Activated CD4-positive, alpha-beta T cell treated with anti-CD3 and anti-CD28 coated beads for 36 hours (primary cell): ENCODE measurements at regions not wholly inside any gene's neighbourhood (a gene's known extent, or its start where the extent isn't known, plus 50 kb on each side); places are given as distances from the start of the nearest gene placed in this dataset.

Source experiments
- ATAC-seq: fragments of 200-7000 bp; cut with Tn5 transposase; one replicate; pipeline ENCODE4 v1.10.0; 2021; ENCODE audit warnings: mild to moderate bottlenecking, moderate library complexity
- CTCF ChIA-PET: fragments of 350-600 bp; sonication (Branson Sonifier 250); formaldehyde crosslinking; loops from one replicate; lab custom pipeline; 2021; ENCODE audit warnings: antibody characterized with exemption; lab: Charles Lee
- POLR2A ChIA-PET: fragments of 350-600 bp; sonication (Branson Sonifier 250); formaldehyde crosslinking; loops from one replicate; lab custom pipeline; 2021; ENCODE audit warnings: antibody characterized with exemption, inconsistent platforms; lab: Charles Lee
- DNase-seq: peaks from one replicate; pipeline ENCODE4 v3.0.0-alpha.2; 2020
- H3K27ac Mint-ChIP-seq: one replicate; pipeline ENCODE4 v1.8.0; 2021; ENCODE audit warnings: mixed read lengths
- H3K27me3 Mint-ChIP-seq: one replicate; pipeline ENCODE4 v1.8.0; 2021; ENCODE audit warnings: mixed read lengths
- H3K36me3 Mint-ChIP-seq: one replicate; pipeline ENCODE4 v1.8.0; 2021; ENCODE audit warnings: low read depth, mixed read lengths
- H3K4me1 Mint-ChIP-seq: one replicate; pipeline ENCODE4 v1.8.0; 2021; ENCODE audit warnings: mixed read lengths
- H3K4me3 Mint-ChIP-seq: one replicate; pipeline ENCODE4 v1.8.0; 2021; ENCODE audit warnings: mild to moderate bottlenecking, moderate library complexity, mixed read lengths
- H3K9me3 Mint-ChIP-seq: one replicate; pipeline ENCODE4 v1.8.0; 2021; ENCODE audit warnings: low read depth, mixed read lengths
- intact Hi-C, 2 experiments: fragments of 100-400 bp; cut with DNase I in 1 of 2; cut with micrococcal nuclease in 1 of 2; formaldehyde crosslinking; loops; one replicate each; pipeline versions ENCODE4 v1.14.2 to v1.15.1; 2022 to 2024; cut with DNase I, micrococcal nuclease

DNA sequence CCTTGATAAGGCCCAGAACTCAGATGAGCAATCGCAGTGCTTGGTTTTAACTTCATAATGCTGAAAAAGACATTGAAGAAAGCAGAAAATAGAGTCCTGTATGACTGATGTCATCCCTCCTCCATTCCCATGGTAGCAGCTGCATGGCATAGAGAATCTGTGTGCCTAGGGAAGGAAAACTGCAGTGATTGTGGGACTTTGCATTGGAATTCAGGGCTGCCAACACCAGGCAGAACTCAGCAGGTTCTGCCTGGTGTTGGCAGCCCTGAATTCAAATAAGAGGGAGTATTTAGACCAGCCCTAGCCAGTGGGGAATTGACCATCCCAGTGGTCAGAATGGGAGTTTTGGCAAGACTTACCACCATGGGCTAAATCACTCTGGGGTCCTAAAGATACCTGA, 1016.0 kb downstream of the FAM181B start:
- DNase-seq, result no peak
- ChIA-PET POLR2A (no interaction called here), CTCF (no interaction called here)
- H3K27ac Mint-ChIP-seq, result no peak overlapping the region
- H3K27me3 Mint-ChIP-seq, result peaks cover 3% of the 10 kb centered on the region
- peaks cover 2% of the 10 kb centered on the region for H3K9me3 Mint-ChIP-seq
- no peak overlapping the region for H3K4me3 Mint-ChIP-seq
- ATAC-seq, result no peak
- intact Hi-C loops, result no loop called here
- H3K4me1 Mint-ChIP-seq, result no peaks in the 10 kb centered on the region
- no peaks in the 10 kb centered on the region for H3K36me3 Mint-ChIP-seq

DNA sequence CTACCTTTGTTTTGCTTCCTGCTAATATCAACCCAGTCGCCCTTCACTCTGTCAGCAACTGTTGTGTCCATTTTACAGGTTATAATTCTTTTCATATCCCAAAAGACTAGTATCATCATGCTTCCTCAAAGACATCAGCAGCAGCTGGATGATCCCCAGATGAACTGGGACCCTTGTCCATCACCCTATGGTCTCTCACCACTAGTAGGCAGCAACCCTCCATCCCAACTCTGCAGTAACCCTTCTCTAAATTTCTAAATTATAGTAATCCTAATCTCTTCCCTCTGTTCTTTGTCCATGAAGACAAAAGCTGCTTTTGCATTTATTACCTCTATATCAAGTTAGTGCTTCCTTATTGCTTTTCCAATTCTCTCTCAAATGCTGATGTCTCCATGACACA, 1025.8 kb downstream of the FAM181B start:
- H3K4me1 Mint-ChIP-seq, result no peaks in the 10 kb centered on the region
- H3K9me3 Mint-ChIP-seq, result peaks cover 2% of the 10 kb centered on the region
- ChIA-PET POLR2A (no interaction called here), CTCF (interaction anchor here (1.2 to 1.3 kb wide), 2 partner anchors 9 to 49 kb away, joined by 3 to 4 read pairs; no protein-coding TSS in a partner anchor)
- peaks cover 5% of the 10 kb centered on the region for H3K27me3 Mint-ChIP-seq
- intact Hi-C loops, result no loop called here
- no peaks in the 10 kb centered on the region for H3K36me3 Mint-ChIP-seq
- DNase-seq (no peak), ATAC-seq (no peak)
- no peak overlapping the region for H3K27ac Mint-ChIP-seq
- H3K4me3 Mint-ChIP-seq, result no peak overlapping the region

DNA sequence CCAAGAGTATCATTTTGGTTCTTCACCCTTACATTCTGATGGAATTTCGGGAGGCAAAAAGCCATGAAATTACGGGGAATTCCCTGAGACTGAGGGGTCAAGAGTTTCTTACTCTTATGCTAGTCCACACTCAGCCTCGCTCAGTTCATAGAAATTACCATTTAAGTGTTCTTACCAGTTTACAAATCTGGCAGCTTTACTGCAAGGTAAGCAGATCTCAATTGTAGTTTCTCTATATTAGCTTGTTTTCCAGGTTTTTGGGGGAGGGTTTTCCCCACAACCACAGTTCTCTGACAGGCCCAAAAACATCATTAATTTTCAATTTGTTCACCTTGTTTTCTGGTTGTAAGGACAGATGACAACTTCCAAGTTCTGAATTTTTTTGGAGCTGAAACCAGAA, 1028.4 kb downstream of the FAM181B start:
- peaks cover 10% of the 10 kb centered on the region for H3K9me3 Mint-ChIP-seq
- intact Hi-C loops, result no loop called here
- H3K36me3 Mint-ChIP-seq, result no peaks in the 10 kb centered on the region
- DNase-seq (no peak), ATAC-seq (no peak)
- no peaks in the 10 kb centered on the region for H3K4me1 Mint-ChIP-seq
- H3K27ac Mint-ChIP-seq, result no peak overlapping the region
- H3K4me3 Mint-ChIP-seq, result no peak overlapping the region
- H3K27me3 Mint-ChIP-seq, result peaks cover 3% of the 10 kb centered on the region
- POLR2A ChIA-PET, result no interaction called here
- CTCF ChIA-PET, result no interaction called here

DNA sequence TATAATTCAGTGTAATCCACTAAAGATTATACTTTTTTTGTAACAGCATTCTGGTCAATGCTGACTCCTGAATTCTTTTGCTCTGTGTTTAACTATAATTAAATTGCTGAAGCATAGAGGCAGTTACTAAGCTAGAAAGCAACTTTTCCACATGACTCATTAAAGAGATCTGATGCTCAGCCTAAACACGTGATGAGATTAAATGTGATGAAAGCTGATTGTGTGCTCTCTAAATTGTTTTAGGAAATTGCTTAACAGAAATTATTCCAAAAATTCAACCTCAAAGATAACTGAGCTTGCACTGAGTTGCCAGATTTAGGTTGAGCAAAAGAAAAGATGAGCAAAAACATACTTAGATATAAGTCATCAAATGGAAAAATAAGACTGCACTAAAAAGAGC, 1033.6 kb downstream of the FAM181B start:
- DNase-seq (no peak), ATAC-seq (no peak)
- Mint-ChIP-seq H3K4me1 (no peaks in the 10 kb centered on the region), H3K9me3 (peaks cover 27% of the 10 kb centered on the region), H3K27ac (no peak overlapping the region), H3K4me3 (no peak overlapping the region), H3K27me3 (no peaks in the 10 kb centered on the region), H3K36me3 (peaks cover 1% of the 10 kb centered on the region)
- CTCF ChIA-PET, result no interaction called here
- POLR2A ChIA-PET, result no interaction called here
- intact Hi-C loops, result no loop called here

DNA sequence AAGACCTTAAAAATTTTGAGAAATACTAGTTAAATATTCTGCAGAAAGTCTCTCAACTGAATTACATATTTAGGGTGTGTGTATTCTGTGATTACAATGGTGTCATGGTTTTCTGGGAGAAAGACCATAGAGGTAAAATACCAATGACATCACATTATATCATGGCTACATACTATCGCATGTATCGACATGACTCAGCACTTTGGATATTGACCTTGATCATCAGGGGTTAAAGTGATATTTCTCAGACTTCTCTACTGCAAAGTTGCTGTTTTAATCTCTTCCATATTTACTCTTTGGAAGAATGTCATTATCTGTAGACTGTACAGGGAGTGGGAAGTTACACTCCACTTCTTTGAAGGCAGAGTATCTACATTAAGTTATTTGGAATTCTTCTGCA, 1046.6 kb downstream of the FAM181B start:
- DNase-seq, result no peak
- POLR2A ChIA-PET, result interaction anchor here (0.7 kb wide), 1 partner anchor 73 kb away, joined by 4 read pairs; no protein-coding TSS in a partner anchor
- Mint-ChIP-seq H3K9me3 (no peaks in the 10 kb centered on the region), H3K4me3 (no peak overlapping the region), H3K27me3 (no peaks in the 10 kb centered on the region), H3K36me3 (no peaks in the 10 kb centered on the region), H3K27ac (no peak overlapping the region), H3K4me1 (no peaks in the 10 kb centered on the region)
- no peak for ATAC-seq
- CTCF ChIA-PET, result no interaction called here
- intact Hi-C loops, result no loop called here

DNA sequence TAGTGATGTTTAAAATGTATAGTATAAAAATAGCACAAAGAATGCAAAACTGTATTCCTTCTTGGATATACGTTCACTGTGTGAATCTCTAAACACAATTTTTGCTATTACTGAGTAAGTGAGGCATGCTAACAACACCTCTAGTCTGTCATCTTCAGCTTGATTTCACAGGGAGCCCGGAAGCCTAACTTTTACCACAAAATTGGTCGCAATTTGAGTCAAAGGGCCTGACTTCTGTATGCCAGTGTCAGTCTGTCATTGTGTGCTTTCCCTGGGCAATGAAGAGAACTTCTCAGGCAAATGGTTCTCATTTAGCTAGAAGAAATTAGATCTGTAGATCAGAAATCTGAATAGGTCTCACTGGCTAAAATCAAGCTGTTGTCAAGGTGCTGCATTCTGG, 1059.5 kb downstream of the FAM181B start:
- intact Hi-C loops, result no loop called here
- peak; percentile 79 for ATAC-seq
- no peak overlapping the region for H3K4me3 Mint-ChIP-seq
- H3K9me3 Mint-ChIP-seq, result no peaks in the 10 kb centered on the region
- no peak overlapping the region for H3K27ac Mint-ChIP-seq
- peak; percentile 18 for DNase-seq
- ChIA-PET CTCF (no interaction called here), POLR2A (no interaction called here)
- H3K36me3 Mint-ChIP-seq, result no peaks in the 10 kb centered on the region
- H3K4me1 Mint-ChIP-seq, result no peaks in the 10 kb centered on the region
- H3K27me3 Mint-ChIP-seq, result no peaks in the 10 kb centered on the region

DNA sequence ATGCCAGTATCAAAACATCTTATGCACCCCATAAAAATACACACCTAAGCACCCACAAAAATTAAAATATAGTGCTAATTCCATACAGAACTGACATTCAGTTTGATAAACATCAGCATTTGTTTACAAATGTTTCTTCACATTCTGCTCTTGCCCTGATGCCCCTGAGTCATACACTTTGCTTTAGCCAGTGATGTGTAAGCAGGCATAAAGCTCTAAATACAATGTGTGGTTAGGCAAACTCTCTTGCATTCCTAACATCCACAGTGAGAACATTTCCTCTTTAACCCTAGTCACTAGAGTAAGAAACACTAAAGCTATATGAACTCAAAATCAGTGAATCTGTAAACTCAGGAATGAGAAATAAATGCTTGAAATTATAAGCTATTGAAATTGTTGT, 1060.7 kb downstream of the FAM181B start:
- ATAC-seq, result no peak
- H3K36me3 Mint-ChIP-seq, result no peaks in the 10 kb centered on the region
- H3K4me3 Mint-ChIP-seq, result no peak overlapping the region
- no peak overlapping the region for H3K27ac Mint-ChIP-seq
- no peaks in the 10 kb centered on the region for H3K9me3 Mint-ChIP-seq
- no peak for DNase-seq
- CTCF ChIA-PET, result no interaction called here
- POLR2A ChIA-PET, result no interaction called here
- no peaks in the 10 kb centered on the region for H3K27me3 Mint-ChIP-seq
- no peaks in the 10 kb centered on the region for H3K4me1 Mint-ChIP-seq
- intact Hi-C loops, result no loop called here

DNA sequence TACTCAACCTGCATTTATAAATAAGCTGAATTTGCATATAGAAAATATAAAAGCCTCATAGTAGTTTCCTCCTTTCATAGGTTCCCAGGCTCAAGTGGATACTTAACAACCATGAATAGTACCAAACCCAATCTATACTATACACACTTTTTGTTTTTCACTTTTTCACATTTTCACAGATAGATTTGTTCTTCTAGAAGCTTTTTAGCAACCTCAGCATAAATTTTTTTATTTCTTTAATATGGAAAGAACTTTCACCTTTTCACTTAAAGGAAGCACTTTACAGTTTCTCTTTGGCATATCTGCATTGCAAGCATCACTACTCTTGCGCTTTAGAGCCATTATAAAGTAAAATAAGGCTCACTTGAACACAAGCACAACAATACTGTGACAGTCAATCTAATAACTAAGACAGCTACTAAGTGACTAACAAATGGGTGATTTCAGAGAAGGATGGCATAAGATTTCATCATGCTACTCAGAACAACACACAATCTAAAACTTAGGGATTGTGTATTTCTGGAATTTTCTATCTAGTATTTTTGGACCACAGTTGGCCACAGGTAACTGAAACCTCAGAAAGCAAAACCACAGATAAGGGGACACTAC, 1063.6 kb downstream of the FAM181B start:
- CTCF ChIA-PET, result interaction anchor here (0.5 kb wide), 1 partner anchor 976 kb away, joined by 3 read pairs; no protein-coding TSS in a partner anchor
- no peaks in the 10 kb centered on the region for H3K9me3 Mint-ChIP-seq

DNA sequence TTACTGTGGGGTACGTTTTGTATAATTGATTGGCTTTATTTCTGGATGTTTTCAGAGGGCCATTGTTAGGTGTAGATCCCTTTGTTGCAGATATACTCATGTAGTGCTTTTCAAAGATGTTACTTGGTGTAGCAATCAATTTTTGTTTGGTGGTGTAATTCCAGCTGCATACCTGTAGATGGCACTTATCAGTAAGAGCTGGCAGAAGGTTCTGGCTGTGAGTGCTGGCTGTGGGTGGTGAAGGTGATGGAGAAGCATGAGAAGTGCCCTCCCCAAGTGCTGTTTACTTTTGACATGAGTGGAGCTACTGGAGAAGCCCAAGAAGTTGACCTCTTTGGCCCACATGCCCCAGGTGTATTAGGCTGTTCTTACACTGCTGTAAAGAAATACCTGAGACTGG, 1074.9 kb downstream of the FAM181B start:
- peaks cover 10% of the 10 kb centered on the region for H3K9me3 Mint-ChIP-seq
- CTCF ChIA-PET, result interaction anchor here (0.7 to 1.2 kb wide), 3 partner anchors 49 to 1043 kb away, joined by 4 to 5 read pairs (median 4); no protein-coding TSS in a partner anchor
- H3K27ac Mint-ChIP-seq, result no peak overlapping the region
- peak; percentile 33 for DNase-seq
- H3K27me3 Mint-ChIP-seq, result peaks cover 20% of the 10 kb centered on the region
- H3K4me1 Mint-ChIP-seq, result no peaks in the 10 kb centered on the region
- ATAC-seq, result peak; percentile 51
- no peaks in the 10 kb centered on the region for H3K36me3 Mint-ChIP-seq
- intact Hi-C loops, result loop anchor here (5.0 to 10.0 kb wide), 2 partner anchors 376 to 1044 kb away; no protein-coding TSS in a partner anchor
- H3K4me3 Mint-ChIP-seq, result no peak overlapping the region
- POLR2A ChIA-PET, result no interaction called here

More for the DNA sequence above, 1063.6 kb downstream of the FAM181B start:
- DNase-seq (no peak), ATAC-seq (no peak)
- Mint-ChIP-seq H3K4me3 (no peak overlapping the region), H3K36me3 (no peaks in the 10 kb centered on the region), H3K4me1 (no peaks in the 10 kb centered on the region), H3K27ac (no peak overlapping the region), H3K27me3 (peaks cover 2% of the 10 kb centered on the region)
- intact Hi-C loops, result no loop called here
- POLR2A ChIA-PET, result no interaction called here

DNA sequence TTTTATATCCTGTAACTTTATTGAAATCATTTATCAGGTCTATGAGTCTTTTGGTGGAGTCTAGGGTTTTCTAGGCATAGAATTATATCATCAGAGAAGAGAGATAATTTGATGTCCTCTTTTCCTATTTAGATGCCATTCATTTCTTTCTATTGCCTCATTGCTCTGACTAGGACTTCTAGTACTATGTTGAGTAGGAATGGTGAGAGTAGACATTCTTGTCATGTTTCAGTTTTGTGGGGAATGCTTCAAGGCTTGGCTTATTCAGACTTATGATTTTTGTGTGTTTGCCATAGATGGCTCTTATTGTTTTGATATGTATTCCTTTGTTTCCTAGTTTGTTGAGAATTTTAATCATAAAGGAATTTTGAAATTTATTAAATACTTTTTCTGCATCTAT, 1078.3 kb downstream of the FAM181B start:
- intact Hi-C loops, result loop anchor here (5.0 to 10.0 kb wide), 2 partner anchors 379 to 1047 kb away; no protein-coding TSS in a partner anchor
- ATAC-seq (no peak), DNase-seq (no peak)
- Mint-ChIP-seq H3K27me3 (peaks cover 20% of the 10 kb centered on the region), H3K27ac (no peak overlapping the region), H3K4me3 (no peak overlapping the region), H3K9me3 (peaks cover 10% of the 10 kb centered on the region), H3K4me1 (no peaks in the 10 kb centered on the region), H3K36me3 (no peaks in the 10 kb centered on the region)
- ChIA-PET CTCF (interaction anchor here (1.4 kb wide), 1 partner anchor 8 kb away, joined by 4 read pairs; no protein-coding TSS in a partner anchor), POLR2A (no interaction called here)

DNA sequence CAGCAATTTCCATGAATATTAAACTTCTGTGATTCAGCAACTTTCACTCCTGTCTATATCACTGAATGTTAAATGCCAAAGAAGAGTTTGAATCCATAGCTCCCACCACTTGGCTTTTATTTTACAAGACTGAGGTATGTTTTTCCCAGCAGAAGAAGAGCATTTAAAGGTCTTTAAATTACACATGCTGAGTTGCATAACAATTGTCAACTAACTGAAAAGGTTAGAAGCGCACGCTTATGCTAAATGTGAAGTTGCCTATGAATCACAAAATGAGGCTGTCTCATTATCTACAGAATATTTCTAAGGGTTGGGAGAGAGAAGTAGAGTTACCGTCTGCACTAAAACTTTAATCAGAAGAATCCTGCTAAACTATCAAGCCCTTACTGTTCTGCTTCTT, 1086.3 kb downstream of the FAM181B start:
- intact Hi-C loops, result loop anchor here in 1 of 2 experiments (5.0 kb wide), 1 partner anchor 1050 kb away; no protein-coding TSS in a partner anchor
- DNase-seq (no peak), ATAC-seq (no peak)
- CTCF ChIA-PET, result interaction anchor here (0.7 to 1.3 kb wide), 2 partner anchors 9 to 598 kb away, joined by 3 to 4 read pairs; no protein-coding TSS in a partner anchor
- H3K4me1 Mint-ChIP-seq, result no peaks in the 10 kb centered on the region
- H3K36me3 Mint-ChIP-seq, result no peaks in the 10 kb centered on the region
- POLR2A ChIA-PET, result no interaction called here
- no peaks in the 10 kb centered on the region for H3K9me3 Mint-ChIP-seq
- H3K27ac Mint-ChIP-seq, result no peak overlapping the region
- H3K4me3 Mint-ChIP-seq, result no peak overlapping the region
- H3K27me3 Mint-ChIP-seq, result peaks cover 22% of the 10 kb centered on the region
